Heart left ventricle (tissue), 13 donors: ENCODE measurements at regions not wholly inside any gene's neighbourhood (a gene's known extent, or its start where the extent isn't known, plus 50 kb on each side); places are given as distances from the start of the nearest gene placed in this dataset.

Experiments
- CTCF ChIP-seq, 12 donors: fragments of 200-600 bp; sonication (generic) in 4 of 12; IDR thresholded peaks; one replicate each; pipeline versions ENCODE4 v1.5.0 to v1.8.0; 2018 to 2022; ENCODE audit warnings: antibody characterized with exemption in 12 of 12, mild to moderate bottlenecking in 5 of 12
- POLR2A ChIP-seq, 2 donors: fragments of 450-650 bp; IDR thresholded peaks; one replicate each; pipeline ENCODE4 v1.6.1; 2017; ENCODE audit warnings: antibody characterized with exemption in 2 of 2, mild to moderate bottlenecking in 2 of 2, moderate library complexity in 2 of 2
- donor health status: ischemic (EF 13 %, LVEDD 7.1; RV severe dilation, severe dysfunction).
- donor health status: DM: no; HTN: yes; CAD: no.
- donor health status: DM: no; HTN: no; CAD: no.
- donor health status: ischemic (EF 25% LVEDD 6.9; RV normal size, moderate dysfunction).
- donor health status: ischemic (EF 25% LVEDD 5.7; RV mildly dilated, moderate dysfunction).
- donor health status: ischemic (EF 35%, LVEDD 5.7; RV mildly dilated, moderate dysfunction).
- donor health status: nonischemic (EF 11% LVEDD 7.7; RV severe dilation, severe dysfunction).
- donor health status: DM: yes; HTN: yes; CAD: no.
- donor health status: PGD.
- donor health status: ischemic (EF 29% LVEDD 5.4; RV normal size, mild dysfunction).
- donor health status: nonischemic (EF 23%, LVEDD 6.1; RV moderate dilation, normal function).

DNA sequence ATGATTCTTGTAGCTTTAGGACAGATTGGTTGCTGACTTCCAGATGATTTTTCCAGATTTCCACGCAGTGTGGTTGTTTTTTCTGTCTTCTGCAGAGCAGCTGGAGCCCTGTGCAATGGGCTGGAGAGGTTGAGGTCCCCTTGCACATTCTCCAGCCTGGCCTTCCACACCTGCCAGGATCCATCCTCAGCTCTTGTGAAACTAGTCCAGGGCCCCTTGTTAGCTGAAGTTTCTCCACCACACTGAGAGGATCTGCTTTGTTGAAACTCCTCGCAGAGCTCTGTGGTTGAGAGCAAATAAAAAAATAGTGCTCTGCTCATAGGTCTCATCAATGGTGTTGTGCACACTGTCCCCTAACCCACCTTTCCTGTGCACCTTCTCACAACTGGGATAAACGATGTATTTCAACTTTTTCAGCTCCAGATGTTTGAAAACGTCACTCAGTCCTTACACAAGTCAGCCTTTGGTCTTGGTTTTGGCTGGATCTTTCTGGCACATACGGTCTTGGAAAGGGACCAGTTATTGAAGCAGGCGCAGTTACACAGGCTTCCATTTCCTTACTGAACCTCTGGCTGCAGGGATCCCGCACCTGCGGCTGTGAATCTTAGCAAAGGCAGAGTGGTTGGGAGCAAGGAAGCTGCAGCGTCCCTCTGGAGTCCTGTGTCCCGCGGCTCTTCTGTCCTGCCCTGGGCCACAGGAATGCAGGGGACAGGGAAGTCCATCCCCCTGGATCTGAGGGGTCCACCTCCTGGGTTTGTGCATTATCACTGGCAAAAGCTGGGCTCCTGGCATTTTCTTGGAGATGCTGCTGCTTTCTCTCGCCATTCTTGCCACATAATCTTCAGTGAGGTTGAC, 272.0 kb upstream of the DSEL start:
- no peak for TF ChIP-seq CTCF (IDR thresholded peaks at IDR 0.05)
- no peak for TF ChIP-seq POLR2A (IDR thresholded peaks at IDR 0.05)
